ENCODE measurements at regions not wholly inside any gene's neighbourhood (a gene's known extent, or its start where the extent isn't known, plus 50 kb on each side); places are given as distances from the start of the nearest gene placed in this dataset.

- no peaks in the 10 kb centered on the region for H3K79me2 ChIP-seq (ENCODE audit: control insufficient read depth, insufficient read depth, low read length)
- dilution Hi-C loops (cut with MboI; ENCODE audit: extremely low pct_ligation_motif_present, low sequenced_read_pairs) = no loop called here
- H4K20me1 ChIP-seq (ENCODE audit: control insufficient read depth, extremely low read depth, insufficient read depth, low read length) = no peaks in the 10 kb centered on the region
- no peaks in the 10 kb centered on the region for H3K9me1 ChIP-seq (ENCODE audit: control insufficient read depth, extremely low read depth, insufficient read depth, low read length)
- H3K4me1 ChIP-seq (ENCODE audit: control insufficient read depth, extremely low read depth, insufficient read depth, low read length) = no peaks in the 10 kb centered on the region
- FAIRE-seq = no peak
- no peak for DNase-seq (ENCODE audit: low read depth, low spot score)
- no peaks in the 10 kb centered on the region for H3K36me3 ChIP-seq (ENCODE audit: control insufficient read depth in 2 of 2, extremely low read depth in 1 of 2, insufficient read depth in 2 of 2, low read length in 2 of 2)
- H3K9ac ChIP-seq (ENCODE audit: control insufficient read depth, extremely low read depth, insufficient read depth, low read length) = no peak overlapping the region
- H3K27me3 ChIP-seq (ENCODE audit: control insufficient read depth, extremely low read depth, insufficient read depth, low read length) = no peaks in the 10 kb centered on the region
- no peak overlapping the region for H3K4me3 ChIP-seq (ENCODE audit: control insufficient read depth in 2 of 3, extremely low read depth in 1 of 3, insufficient read depth in 2 of 3, low read depth in 1 of 3, low read length in 3 of 3)
- H3K9me3 ChIP-seq (ENCODE audit: control insufficient read depth, low read depth, low read length) = no peaks in the 10 kb centered on the region
- H3K27ac ChIP-seq (ENCODE audit: control insufficient read depth, insufficient read depth, low read length) = no peak overlapping the region
- H3K4me2 ChIP-seq (ENCODE audit: control insufficient read depth, extremely low read depth, insufficient read depth, low read depth, low read length) = no peak overlapping the region
- TF ChIP-seq EZH2 (IDR thresholded peaks at IDR 0.05; ENCODE audit: low read length) = no peak
- TF ChIP-seq, protein P1, sequence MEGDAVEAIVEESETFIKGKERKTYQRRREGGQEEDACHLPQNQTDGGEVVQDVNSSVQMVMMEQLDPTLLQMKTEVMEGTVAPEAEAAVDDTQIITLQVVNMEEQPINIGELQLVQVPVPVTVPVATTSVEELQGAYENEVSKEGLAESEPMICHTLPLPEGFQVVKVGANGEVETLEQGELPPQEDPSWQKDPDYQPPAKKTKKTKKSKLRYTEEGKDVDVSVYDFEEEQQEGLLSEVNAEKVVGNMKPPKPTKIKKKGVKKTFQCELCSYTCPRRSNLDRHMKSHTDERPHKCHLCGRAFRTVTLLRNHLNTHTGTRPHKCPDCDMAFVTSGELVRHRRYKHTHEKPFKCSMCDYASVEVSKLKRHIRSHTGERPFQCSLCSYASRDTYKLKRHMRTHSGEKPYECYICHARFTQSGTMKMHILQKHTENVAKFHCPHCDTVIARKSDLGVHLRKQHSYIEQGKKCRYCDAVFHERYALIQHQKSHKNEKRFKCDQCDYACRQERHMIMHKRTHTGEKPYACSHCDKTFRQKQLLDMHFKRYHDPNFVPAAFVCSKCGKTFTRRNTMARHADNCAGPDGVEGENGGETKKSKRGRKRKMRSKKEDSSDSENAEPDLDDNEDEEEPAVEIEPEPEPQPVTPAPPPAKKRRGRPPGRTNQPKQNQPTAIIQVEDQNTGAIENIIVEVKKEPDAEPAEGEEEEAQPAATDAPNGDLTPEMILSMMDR (optimal IDR thresholded peaks at IDR 0.05 in 1 of 3, IDR thresholded peaks at IDR 0.05 in 1 of 3, conservative IDR thresholded peaks at IDR 0.05 in 1 of 3; ENCODE audit: extremely low read depth in 1 of 3, insufficient read depth in 2 of 3, low read length in 3 of 3) = no peak
- H2AFZ ChIP-seq (ENCODE audit: control insufficient read depth, low read length) = no peak overlapping the region
Observed at GRCh38 chr20:7106910-7107309, 339.4 kb downstream of the BMP2 start.

GRCh38 chr20:7108929-7109328 is 341.4 kb downstream of the BMP2 start:
- H3K4me3 ChIP-seq (ENCODE audit: control insufficient read depth in 2 of 3, extremely low read depth in 1 of 3, insufficient read depth in 2 of 3, low read depth in 1 of 3, low read length in 3 of 3) = no peak overlapping the region
- DNase-seq (ENCODE audit: low read depth, low spot score) (no peak), FAIRE-seq (no peak)
- no peak overlapping the region for H3K4me2 ChIP-seq (ENCODE audit: control insufficient read depth, extremely low read depth, insufficient read depth, low read depth, low read length)
- H3K79me2 ChIP-seq (ENCODE audit: control insufficient read depth, insufficient read depth, low read length) = no peaks in the 10 kb centered on the region
- no peaks in the 10 kb centered on the region for H3K4me1 ChIP-seq (ENCODE audit: control insufficient read depth, extremely low read depth, insufficient read depth, low read length)
- no peak overlapping the region for H3K9ac ChIP-seq (ENCODE audit: control insufficient read depth, extremely low read depth, insufficient read depth, low read length)
- no peaks in the 10 kb centered on the region for H3K27me3 ChIP-seq (ENCODE audit: control insufficient read depth, extremely low read depth, insufficient read depth, low read length)
- no peaks in the 10 kb centered on the region for H3K9me3 ChIP-seq (ENCODE audit: control insufficient read depth, low read depth, low read length)
- H3K36me3 ChIP-seq (ENCODE audit: control insufficient read depth in 2 of 2, extremely low read depth in 1 of 2, insufficient read depth in 2 of 2, low read length in 2 of 2) = no peaks in the 10 kb centered on the region
- no peak overlapping the region for H3K27ac ChIP-seq (ENCODE audit: control insufficient read depth, insufficient read depth, low read length)
- no peak for TF ChIP-seq EZH2 (IDR thresholded peaks at IDR 0.05; ENCODE audit: low read length)
- TF ChIP-seq, protein P1 (optimal IDR thresholded peaks at IDR 0.05 in 1 of 3, IDR thresholded peaks at IDR 0.05 in 1 of 3, conservative IDR thresholded peaks at IDR 0.05 in 1 of 3; ENCODE audit: extremely low read depth in 1 of 3, insufficient read depth in 2 of 3, low read length in 3 of 3) = no peak
- H4K20me1 ChIP-seq (ENCODE audit: control insufficient read depth, extremely low read depth, insufficient read depth, low read length) = no peaks in the 10 kb centered on the region
- H2AFZ ChIP-seq (ENCODE audit: control insufficient read depth, low read length) = no peak overlapping the region
- dilution Hi-C loops (cut with MboI; ENCODE audit: extremely low pct_ligation_motif_present, low sequenced_read_pairs) = no loop called here
- H3K9me1 ChIP-seq (ENCODE audit: control insufficient read depth, extremely low read depth, insufficient read depth, low read length) = no peaks in the 10 kb centered on the region

Data from keratinocyte (primary cell).